BLaER1 treated with 17β-estradiol and CSF1 and Interleukin-3, amounts not matched to agents 10 nM and 100 nM (cell line): ENCODE measurements at regions not wholly inside any gene's neighbourhood (a gene's known extent, or its start where the extent isn't known, plus 50 kb on each side); places are given as distances from the start of the nearest gene placed in this dataset.

ENCODE experiments used
- H3K27ac ChIP-seq, 11 experiments: shearing (Covaris generic); formaldehyde crosslinking; 2 replicates each; pipeline ENCODE4 v1.8.1; 2022
- H3K27me3 ChIP-seq, 11 experiments: shearing (Covaris generic); formaldehyde crosslinking; 2 replicates each; pipeline ENCODE4 v1.8.1; 2022
- H3K36me3 ChIP-seq, 11 experiments: shearing (Covaris generic); formaldehyde crosslinking; 2 replicates each; pipeline ENCODE4 v1.8.1; 2022
- H3K4me1 ChIP-seq, 10 experiments: shearing (Covaris generic); formaldehyde crosslinking; 2 replicates each; pipeline ENCODE4 v1.8.1; 2022
- H3K4me2 ChIP-seq, 11 experiments: shearing (Covaris generic); formaldehyde crosslinking; 2 replicates each; pipeline ENCODE4 v1.8.1; 2022
- H3K4me3 ChIP-seq, 10 experiments: shearing (Covaris generic); formaldehyde crosslinking; 2 replicates each; pipeline ENCODE4 v1.8.1; 2022
- H3K9ac ChIP-seq, 11 experiments: shearing (Covaris generic); formaldehyde crosslinking; 2 replicates each; pipeline ENCODE4 v1.8.1; 2022
- H3K9me3 ChIP-seq, 11 experiments: shearing (Covaris generic); formaldehyde crosslinking; replicated peaks in 1 of 11; 2 replicates each; pipeline ENCODE4 v1.8.1; 2022
- H4K20me1 ChIP-seq, 11 experiments: shearing (Covaris generic); formaldehyde crosslinking; 2 replicates each; pipeline ENCODE4 v1.8.1; 2022
- Cebpa-rat ChIP-seq, 11 experiments: shearing (Covaris generic); IDR thresholded peaks; 2 replicates each; pipeline ENCODE4 v1.8.1; 2022

GRCh38 chr10:56874950-56875349 is 513.9 kb upstream of the ZWINT start:
- Histone ChIP-seq H3K4me1 (peaks cover 0 to 7% (median 0%) of the 10 kb centered on the region in 10 experiments; a peak in 3 of 20 replicates), H3K36me3 (no peaks in the 10 kb centered on the region), H3K9ac (no peak overlapping the region), H3K9me3 (no peaks in the 10 kb centered on the region), H3K27ac (no peak overlapping the region), H3K4me2 (no peak overlapping the region), H3K27me3 (no peaks in the 10 kb centered on the region), H3K4me3 (no peak overlapping the region), H4K20me1 (no peaks in the 10 kb centered on the region)
- TF ChIP-seq Cebpa-rat (IDR thresholded peaks at IDR 0.05), result no peak

GRCh38 chr10:56871160-56871668 is 510.2 kb upstream of the ZWINT start:
- no peak for TF ChIP-seq Cebpa-rat (IDR thresholded peaks at IDR 0.05)

GRCh38 chr10:56867236-56867635 is 506.2 kb upstream of the ZWINT start:
- Histone ChIP-seq H3K9ac (no peak overlapping the region), H3K27me3 (no peaks in the 10 kb centered on the region), H3K36me3 (no peaks in the 10 kb centered on the region), H4K20me1 (no peaks in the 10 kb centered on the region), H3K27ac (no peak overlapping the region), H3K4me3 (no peak overlapping the region), H3K4me2 (no peak overlapping the region), H3K4me1 (peaks cover 0 to 7% (median 0%) of the 10 kb centered on the region in 10 experiments; a peak in 3 of 20 replicates), H3K9me3 (no peaks in the 10 kb centered on the region)
- TF ChIP-seq Cebpa-rat (IDR thresholded peaks at IDR 0.05), result no peak

More at GRCh38 chr10:56871160-56871668, 510.2 kb upstream of the ZWINT start:
- Histone ChIP-seq H3K4me3 (no peak overlapping the region), H4K20me1 (no peaks in the 10 kb centered on the region), H3K9ac (no peak overlapping the region), H3K9me3 (no peaks in the 10 kb centered on the region), H3K4me1 (peaks cover 0 to 7% (median 0%) of the 10 kb centered on the region in 10 experiments; a peak in 3 of 20 replicates), H3K27me3 (no peaks in the 10 kb centered on the region), H3K36me3 (no peaks in the 10 kb centered on the region), H3K27ac (no peak overlapping the region), H3K4me2 (no peak overlapping the region; a peak in 1 of 22 replicates)

- Histone ChIP-seq H3K9ac (no peak overlapping the region), H3K4me2 (no peak overlapping the region), H3K9me3 (no peaks in the 10 kb centered on the region), H3K4me3 (no peak overlapping the region), H3K4me1 (no peaks in the 10 kb centered on the region), H4K20me1 (no peaks in the 10 kb centered on the region), H3K36me3 (no peaks in the 10 kb centered on the region), H3K27me3 (no peaks in the 10 kb centered on the region), H3K27ac (no peak overlapping the region)
- TF ChIP-seq Cebpa-rat (IDR thresholded peaks at IDR 0.05), result no peak
Observed at GRCh38 chr10:56856569-56856968, 495.5 kb upstream of the ZWINT start.

- no peak for TF ChIP-seq Cebpa-rat (IDR thresholded peaks at IDR 0.05)
- Histone ChIP-seq H3K27me3 (no peaks in the 10 kb centered on the region), H3K9ac (no peak overlapping the region), H3K36me3 (no peaks in the 10 kb centered on the region), H3K4me2 (no peak overlapping the region), H3K9me3 (no peaks in the 10 kb centered on the region), H3K4me3 (no peak overlapping the region), H4K20me1 (no peaks in the 10 kb centered on the region), H3K4me1 (no peaks in the 10 kb centered on the region), H3K27ac (no peak overlapping the region)
Observed at GRCh38 chr10:56844978-56845529, 484.0 kb upstream of the ZWINT start.

- Histone ChIP-seq H4K20me1 (no peaks in the 10 kb centered on the region), H3K4me1 (no peaks in the 10 kb centered on the region), H3K27me3 (no peaks in the 10 kb centered on the region), H3K4me3 (no peak overlapping the region), H3K4me2 (no peak overlapping the region), H3K9me3 (no peaks in the 10 kb centered on the region), H3K9ac (no peak overlapping the region), H3K36me3 (no peaks in the 10 kb centered on the region), H3K27ac (no peak overlapping the region)
- TF ChIP-seq Cebpa-rat (IDR thresholded peaks at IDR 0.05), result no peak
Observed at GRCh38 chr10:56836659-56837058, 475.6 kb upstream of the ZWINT start.

GRCh38 chr10:56831681-56832080 is 470.6 kb upstream of the ZWINT start:
- Histone ChIP-seq H3K9ac (no peak overlapping the region), H3K27ac (no peak overlapping the region), H4K20me1 (no peaks in the 10 kb centered on the region), H3K4me2 (no peak overlapping the region), H3K9me3 (no peaks in the 10 kb centered on the region; a peak in 1 of 22 replicates), H3K4me3 (no peak overlapping the region), H3K36me3 (no peaks in the 10 kb centered on the region), H3K27me3 (no peaks in the 10 kb centered on the region), H3K4me1 (no peaks in the 10 kb centered on the region)
- no peak for TF ChIP-seq Cebpa-rat (IDR thresholded peaks at IDR 0.05)

GRCh38 chr10:56823849-56824248 is 462.8 kb upstream of the ZWINT start:
- Histone ChIP-seq H4K20me1 (no peaks in the 10 kb centered on the region), H3K27me3 (no peaks in the 10 kb centered on the region), H3K27ac (no peak overlapping the region), H3K9ac (no peak overlapping the region), H3K4me2 (no peak overlapping the region), H3K36me3 (no peaks in the 10 kb centered on the region), H3K4me3 (no peak overlapping the region), H3K9me3 (peaks cover 18 to 38% (median 26%) of the 10 kb centered on the region in 11 experiments; a peak in 21 of 22 replicates), H3K4me1 (no peaks in the 10 kb centered on the region)
- TF ChIP-seq Cebpa-rat (IDR thresholded peaks at IDR 0.05), result no peak

GRCh38 chr10:56805022-56805421 is 444.0 kb upstream of the ZWINT start:
- no peak overlapping the region for H3K27ac ChIP-seq
- no peaks in the 10 kb centered on the region for H3K9me3 ChIP-seq
- H3K4me1 ChIP-seq, result no peaks in the 10 kb centered on the region
- H3K4me2 ChIP-seq, result no peak overlapping the region
- H3K9ac ChIP-seq, result no peak overlapping the region
- H4K20me1 ChIP-seq, result no peaks in the 10 kb centered on the region
- TF ChIP-seq Cebpa-rat (IDR thresholded peaks at IDR 0.05), result no peak
- H3K4me3 ChIP-seq, result no peak overlapping the region
- H3K27me3 ChIP-seq, result no peaks in the 10 kb centered on the region
- H3K36me3 ChIP-seq, result no peaks in the 10 kb centered on the region

- H3K4me2 ChIP-seq, result no peak overlapping the region
- no peak overlapping the region for H3K4me3 ChIP-seq
- no peaks in the 10 kb centered on the region for H3K4me1 ChIP-seq
- H4K20me1 ChIP-seq, result no peaks in the 10 kb centered on the region
- H3K27me3 ChIP-seq, result no peaks in the 10 kb centered on the region
- H3K27ac ChIP-seq, result no peak overlapping the region
- no peak for TF ChIP-seq Cebpa-rat (IDR thresholded peaks at IDR 0.05)
- no peak overlapping the region for H3K9ac ChIP-seq
- no peaks in the 10 kb centered on the region for H3K36me3 ChIP-seq
- no peaks in the 10 kb centered on the region for H3K9me3 ChIP-seq
Observed at GRCh38 chr10:56785292-56785691, 424.2 kb upstream of the ZWINT start.
